Nephron (organoid): ENCODE measurements at regions not wholly inside any gene's neighbourhood (a gene's known extent, or its start where the extent isn't known, plus 50 kb on each side); places are given as distances from the start of the nearest gene placed in this dataset.

Source experiments
- H3K27ac Mint-ChIP-seq, 3 experiments: 2 replicates each; pipeline ENCODE4 v1.8.0; 2020; ENCODE audit warnings: mixed read lengths in 3 of 3, mild to moderate bottlenecking in 2 of 3, moderate library complexity in 1 of 3
- H3K27me3 Mint-ChIP-seq: 2 replicates; pipeline ENCODE4 v1.8.0; 2021; ENCODE audit warnings: low read depth, mild to moderate bottlenecking, moderate library complexity, mixed read lengths
- H3K36me3 Mint-ChIP-seq: 2 replicates; pipeline ENCODE4 v1.8.0; 2020; ENCODE audit warnings: low read depth, mixed read lengths
- H3K4me1 Mint-ChIP-seq: 2 replicates; pipeline ENCODE4 v1.8.0; 2020; ENCODE audit warnings: mixed read lengths
- H3K4me3 Mint-ChIP-seq, 3 experiments: 2 replicates each; pipeline ENCODE4 v1.8.0; 2020; ENCODE audit warnings: mild to moderate bottlenecking in 3 of 3, mixed read lengths in 3 of 3, moderate library complexity in 2 of 3
- H3K9me3 Mint-ChIP-seq: 2 replicates; pipeline ENCODE4 v1.8.0; 2020; ENCODE audit warnings: mixed read lengths
- TF ChIP-seq, protein P1 (sequence below), 3 experiments: fragments of 200-600 bp; sonication (generic); IDR thresholded peaks; one replicate each; pipeline ENCODE4 v1.5.0; 2021; ENCODE audit warnings: antibody characterized with exemption in 3 of 3; ENCODE audit not compliant: unreplicated experiment in 3 of 3

GRCh38 chr12:92078167-92079053, 67.2 kb downstream of the BTG1 start:
- Mint-ChIP-seq H3K9me3 (no peaks in the 10 kb centered on the region), H3K4me1 (peaks cover 42% of the 10 kb centered on the region), H3K27me3 (no peaks in the 10 kb centered on the region), H3K4me3 (no peak overlapping the region), H3K36me3 (no peaks in the 10 kb centered on the region), H3K27ac (peak overlapping the region in 2 of 3 experiments; percentile 72 to 89)
- TF ChIP-seq, protein P1, sequence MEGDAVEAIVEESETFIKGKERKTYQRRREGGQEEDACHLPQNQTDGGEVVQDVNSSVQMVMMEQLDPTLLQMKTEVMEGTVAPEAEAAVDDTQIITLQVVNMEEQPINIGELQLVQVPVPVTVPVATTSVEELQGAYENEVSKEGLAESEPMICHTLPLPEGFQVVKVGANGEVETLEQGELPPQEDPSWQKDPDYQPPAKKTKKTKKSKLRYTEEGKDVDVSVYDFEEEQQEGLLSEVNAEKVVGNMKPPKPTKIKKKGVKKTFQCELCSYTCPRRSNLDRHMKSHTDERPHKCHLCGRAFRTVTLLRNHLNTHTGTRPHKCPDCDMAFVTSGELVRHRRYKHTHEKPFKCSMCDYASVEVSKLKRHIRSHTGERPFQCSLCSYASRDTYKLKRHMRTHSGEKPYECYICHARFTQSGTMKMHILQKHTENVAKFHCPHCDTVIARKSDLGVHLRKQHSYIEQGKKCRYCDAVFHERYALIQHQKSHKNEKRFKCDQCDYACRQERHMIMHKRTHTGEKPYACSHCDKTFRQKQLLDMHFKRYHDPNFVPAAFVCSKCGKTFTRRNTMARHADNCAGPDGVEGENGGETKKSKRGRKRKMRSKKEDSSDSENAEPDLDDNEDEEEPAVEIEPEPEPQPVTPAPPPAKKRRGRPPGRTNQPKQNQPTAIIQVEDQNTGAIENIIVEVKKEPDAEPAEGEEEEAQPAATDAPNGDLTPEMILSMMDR (IDR thresholded peaks at IDR 0.05; ENCODE audit: unreplicated experiment in 3 of 3), result no peak

DNA sequence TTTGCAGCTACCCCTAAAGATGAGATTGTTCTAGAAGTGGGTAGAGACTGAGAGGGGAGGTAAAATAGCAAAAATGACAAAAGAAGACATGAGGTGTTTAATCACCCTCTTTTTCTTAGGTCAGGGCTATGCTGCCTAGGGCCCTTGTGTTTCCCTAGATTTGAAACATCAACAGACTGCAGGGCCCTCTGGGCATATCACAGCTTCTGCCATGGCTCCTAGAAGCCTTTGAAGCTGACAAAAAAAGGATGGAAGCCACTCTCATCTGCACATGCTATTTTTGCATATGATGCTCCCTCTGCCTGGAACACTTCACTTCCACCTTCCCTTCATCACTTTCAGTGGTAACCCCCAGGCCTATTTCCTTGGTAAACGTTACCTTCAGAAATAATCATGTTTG, 68.1 kb downstream of the BTG1 start:
- H3K9me3 Mint-ChIP-seq, result no peaks in the 10 kb centered on the region
- TF ChIP-seq, protein P1 (IDR thresholded peaks at IDR 0.05; ENCODE audit: unreplicated experiment in 3 of 3), result no peak

DNA sequence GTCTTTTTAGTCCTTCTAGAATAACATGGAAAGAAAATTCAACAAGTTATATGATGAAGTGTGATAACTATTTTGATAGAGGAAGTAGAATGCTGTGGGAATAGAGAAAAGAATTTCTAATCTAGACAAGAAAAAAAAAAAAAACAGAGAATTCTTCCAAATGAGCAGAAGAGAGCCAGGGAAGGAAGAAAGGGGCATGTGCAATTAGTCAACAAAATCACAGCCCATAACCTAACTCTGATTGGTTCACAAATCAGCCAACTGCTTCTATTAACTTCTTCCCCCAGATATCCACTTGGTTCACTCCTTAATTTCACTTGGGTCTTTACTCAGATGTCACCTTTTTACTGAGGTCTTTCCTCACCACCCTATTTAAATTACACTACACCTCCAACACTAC, 69.5 kb downstream of the BTG1 start:
- TF ChIP-seq, protein P1 (IDR thresholded peaks at IDR 0.05; ENCODE audit: unreplicated experiment in 3 of 3), result no peak
- H3K36me3 Mint-ChIP-seq, result no peaks in the 10 kb centered on the region

More for the DNA sequence above, 68.1 kb downstream of the BTG1 start:
- Mint-ChIP-seq H3K4me3 (no peak overlapping the region), H3K36me3 (no peaks in the 10 kb centered on the region), H3K4me1 (peaks cover 42% of the 10 kb centered on the region), H3K27ac (peak overlapping the region in 2 of 3 experiments; percentile 26 to 72), H3K27me3 (no peaks in the 10 kb centered on the region)

DNA sequence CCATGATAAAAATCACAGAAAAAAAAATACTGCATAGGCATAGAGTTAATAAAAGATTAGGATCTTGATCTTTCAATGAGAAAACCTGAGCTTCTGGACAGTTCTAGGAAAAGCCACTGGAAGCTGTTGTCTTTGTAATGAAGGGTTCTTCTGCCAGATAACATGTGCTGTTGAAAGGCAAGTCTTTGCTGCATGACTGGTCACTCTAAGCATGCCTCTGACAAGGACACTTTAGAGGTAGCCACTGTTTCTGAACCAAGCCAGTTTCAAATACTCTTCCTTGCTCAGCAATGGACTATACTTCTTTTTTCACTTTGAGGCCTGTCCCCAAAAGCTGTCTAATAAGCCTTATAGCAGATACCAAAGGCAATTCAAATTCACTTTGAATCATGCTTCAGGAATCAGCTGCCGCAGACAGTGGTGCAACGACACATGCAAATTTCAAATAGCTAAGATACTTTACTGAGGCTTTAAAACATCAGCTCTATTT, 70.2 kb downstream of the BTG1 start:
- Mint-ChIP-seq H3K4me1 (peaks cover 35% of the 10 kb centered on the region), H3K36me3 (no peaks in the 10 kb centered on the region), H3K9me3 (no peaks in the 10 kb centered on the region), H3K4me3 (no peak overlapping the region), H3K27me3 (no peaks in the 10 kb centered on the region), H3K27ac (peak overlapping the region; percentile 2 to 46 (median 23))
- TF ChIP-seq, protein P1 (IDR thresholded peaks at IDR 0.05; ENCODE audit: unreplicated experiment in 3 of 3), result no peak

More for the DNA sequence above, 69.5 kb downstream of the BTG1 start:
- Mint-ChIP-seq H3K27me3 (no peaks in the 10 kb centered on the region), H3K9me3 (no peaks in the 10 kb centered on the region), H3K4me1 (peaks cover 41% of the 10 kb centered on the region), H3K4me3 (no peak overlapping the region), H3K27ac (peak overlapping the region; percentile 2 to 46 (median 23))

DNA sequence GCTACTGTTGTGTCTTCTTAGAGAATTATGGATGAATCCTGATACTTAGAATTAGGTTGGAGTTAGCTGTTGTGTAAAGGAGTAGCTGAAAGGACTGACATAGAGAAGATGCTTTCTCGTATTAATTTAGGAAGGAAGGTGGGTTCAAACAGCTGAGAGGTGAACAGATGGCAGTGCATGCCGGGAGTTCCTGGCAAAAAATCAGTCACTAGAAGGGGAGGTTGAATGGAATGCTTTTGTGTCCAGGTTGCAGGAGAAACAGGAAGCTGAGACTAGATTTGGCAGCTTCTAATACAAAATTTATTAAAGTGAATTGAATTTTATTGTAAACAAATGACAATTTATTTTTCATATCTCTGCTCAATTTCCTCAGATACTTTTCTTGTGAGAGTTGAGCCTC, 70.8 kb downstream of the BTG1 start:
- Mint-ChIP-seq H3K36me3 (no peaks in the 10 kb centered on the region), H3K9me3 (no peaks in the 10 kb centered on the region), H3K27me3 (no peaks in the 10 kb centered on the region), H3K27ac (peak overlapping the region; percentile 12 to 55 (median 32)), H3K4me3 (no peak overlapping the region), H3K4me1 (peaks cover 40% of the 10 kb centered on the region)
- TF ChIP-seq, protein P1 (IDR thresholded peaks at IDR 0.05; ENCODE audit: unreplicated experiment in 3 of 3), result no peak
